Keratinocyte (primary cell): ENCODE measurements at regions not wholly inside any gene's neighbourhood (a gene's known extent, or its start where the extent isn't known, plus 50 kb on each side); places are given as distances from the start of the nearest gene placed in this dataset.

Experiments
- DNase-seq: peaks from one replicate; pipeline ENCODE4 v3.0.0-alpha.2; 2011; ENCODE audit warnings: low read depth, missing footprints, low spot score
- FAIRE-seq: peaks from 2 replicates; lab custom pipeline; 2011; peaks lifted over from hg19 to GRCh38; lab: Jason Lieb, UNC
- H2AFZ ChIP-seq: 2 replicates; pipeline ENCODE4 v1.6.0; 2012; ENCODE audit warnings: low read length, control low read depth, inconsistent platforms; ENCODE audit not compliant: control insufficient read depth
- H3K27ac ChIP-seq: 2 replicates; pipeline ENCODE4 v1.5.1; 2011; ENCODE audit warnings: low read length; ENCODE audit not compliant: control insufficient read depth, insufficient read depth
- H3K27me3 ChIP-seq: 3 replicates; pipeline ENCODE4 v1.6.0; 2011; ENCODE audit warnings: low read length; ENCODE audit not compliant: control insufficient read depth, insufficient read depth; ENCODE audit errors: extremely low read depth
- H3K36me3 ChIP-seq, 2 experiments: 2 replicates in 1 of 2; 3 replicates in 1 of 2; pipeline ENCODE4 v1.5.1; 2011; ENCODE audit warnings: low read length in 2 of 2, mild to moderate bottlenecking in 1 of 2; ENCODE audit not compliant: control insufficient read depth in 2 of 2, insufficient read depth in 2 of 2; ENCODE audit errors: extremely low read depth in 1 of 2
- H3K4me1 ChIP-seq: 3 replicates; pipeline ENCODE4 v1.5.1; 2011; ENCODE audit warnings: low read length; ENCODE audit not compliant: control insufficient read depth, insufficient read depth; ENCODE audit errors: extremely low read depth
- H3K4me2 ChIP-seq: 3 replicates; pipeline ENCODE4 v1.6.0; 2011; ENCODE audit warnings: low read depth, low read length; ENCODE audit not compliant: control insufficient read depth, insufficient read depth; ENCODE audit errors: extremely low read depth
- H3K4me3 ChIP-seq, 3 experiments: fragments of 200-600 bp in 1 of 3; sonication (generic) in 1 of 3; 2 replicates in 2 of 3; 3 replicates in 1 of 3; pipeline ENCODE4 v1.5.1; 2011 to 2016; ENCODE audit warnings: low read length in 3 of 3, mild to moderate bottlenecking in 3 of 3, control low read depth in 2 of 3, inconsistent platforms in 1 of 3, low read depth in 1 of 3, mixed read lengths in 1 of 3, mixed run types in 1 of 3, moderate library complexity in 1 of 3; ENCODE audit not compliant: control insufficient read depth in 2 of 3, insufficient read depth in 2 of 3; ENCODE audit errors: extremely low read depth in 1 of 3
- H3K79me2 ChIP-seq: 2 replicates; pipeline ENCODE4 v1.6.0; 2012; ENCODE audit warnings: low read length; ENCODE audit not compliant: control insufficient read depth, insufficient read depth
- H3K9ac ChIP-seq: 3 replicates; pipeline ENCODE4 v1.6.0; 2011; ENCODE audit warnings: low read length; ENCODE audit not compliant: control insufficient read depth, insufficient read depth; ENCODE audit errors: extremely low read depth
- H3K9me1 ChIP-seq: 3 replicates; pipeline ENCODE4 v1.6.0; 2011; ENCODE audit warnings: low read length; ENCODE audit not compliant: control insufficient read depth, insufficient read depth; ENCODE audit errors: extremely low read depth
- H3K9me3 ChIP-seq: 2 replicates; pipeline ENCODE4 v1.5.1; 2012; ENCODE audit warnings: low read depth, low read length; ENCODE audit not compliant: control insufficient read depth
- H4K20me1 ChIP-seq: 3 replicates; pipeline ENCODE4 v1.6.0; 2011; ENCODE audit warnings: low read length; ENCODE audit not compliant: control insufficient read depth, insufficient read depth; ENCODE audit errors: extremely low read depth
- EZH2 ChIP-seq: IDR thresholded peaks from one replicate; pipeline ENCODE4 v1.6.1; 2012; ENCODE audit warnings: inconsistent platforms, mild to moderate bottlenecking, low read length, moderate library complexity
- dilution Hi-C: fragments of 300-500 bp; cut with MboI; formaldehyde crosslinking; loops from one replicate; pipeline ENCODE4 v1.7.0; 2020; ENCODE audit warnings: low sequenced_read_pairs; ENCODE audit not compliant: extremely low pct_ligation_motif_present
- TF ChIP-seq, protein P1 (sequence below), 3 experiments: IDR thresholded peaks in 1 of 3; conservative IDR thresholded peaks in 1 of 3; optimal IDR thresholded peaks in 1 of 3; 2 replicates in 2 of 3; 3 replicates in 1 of 3; pipeline versions ENCODE3 to v1.5.1; 2011; ENCODE audit warnings: low read length in 3 of 3, mild to moderate bottlenecking in 3 of 3, moderate library complexity in 2 of 3, control low read depth in 1 of 3, inconsistent platforms in 1 of 3; ENCODE audit not compliant: insufficient read depth in 2 of 3; ENCODE audit errors: extremely low read depth in 1 of 3

DNA sequence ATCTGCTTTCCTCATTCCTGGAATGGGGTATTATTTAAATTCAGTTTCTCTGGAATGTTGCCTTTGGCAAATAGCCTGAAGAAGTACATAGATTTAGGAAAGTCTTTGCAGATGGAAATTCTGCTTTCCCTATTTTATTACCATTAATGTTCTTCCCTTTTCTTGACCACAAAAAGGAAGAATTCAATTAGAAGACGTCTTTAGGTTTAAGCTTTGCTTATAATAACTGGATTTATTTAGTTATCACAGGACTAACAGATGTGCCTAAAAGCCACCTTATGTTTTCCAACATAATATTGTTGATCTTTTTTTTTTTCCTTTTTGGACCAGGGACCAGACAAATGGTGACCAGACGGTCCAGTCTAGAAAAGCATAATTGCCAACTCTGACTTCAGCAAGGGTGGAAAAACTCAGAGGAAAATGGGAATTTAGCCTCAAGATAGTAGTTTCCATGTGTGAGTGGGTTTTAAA, 210.1 kb upstream of the SPRY2 start:
- no peaks in the 10 kb centered on the region for H4K20me1 ChIP-seq
- no peaks in the 10 kb centered on the region for H3K79me2 ChIP-seq
- H3K4me2 ChIP-seq = no peak overlapping the region
- no peak overlapping the region for H3K9ac ChIP-seq
- no peak overlapping the region for H2AFZ ChIP-seq
- FAIRE-seq (no peak), DNase-seq (no peak)
- H3K4me3 ChIP-seq = no peak overlapping the region
- no peak overlapping the region for H3K27ac ChIP-seq
- H3K9me3 ChIP-seq = no peaks in the 10 kb centered on the region
- no peaks in the 10 kb centered on the region for H3K4me1 ChIP-seq
- dilution Hi-C loops = no loop called here
- TF ChIP-seq, protein P1, sequence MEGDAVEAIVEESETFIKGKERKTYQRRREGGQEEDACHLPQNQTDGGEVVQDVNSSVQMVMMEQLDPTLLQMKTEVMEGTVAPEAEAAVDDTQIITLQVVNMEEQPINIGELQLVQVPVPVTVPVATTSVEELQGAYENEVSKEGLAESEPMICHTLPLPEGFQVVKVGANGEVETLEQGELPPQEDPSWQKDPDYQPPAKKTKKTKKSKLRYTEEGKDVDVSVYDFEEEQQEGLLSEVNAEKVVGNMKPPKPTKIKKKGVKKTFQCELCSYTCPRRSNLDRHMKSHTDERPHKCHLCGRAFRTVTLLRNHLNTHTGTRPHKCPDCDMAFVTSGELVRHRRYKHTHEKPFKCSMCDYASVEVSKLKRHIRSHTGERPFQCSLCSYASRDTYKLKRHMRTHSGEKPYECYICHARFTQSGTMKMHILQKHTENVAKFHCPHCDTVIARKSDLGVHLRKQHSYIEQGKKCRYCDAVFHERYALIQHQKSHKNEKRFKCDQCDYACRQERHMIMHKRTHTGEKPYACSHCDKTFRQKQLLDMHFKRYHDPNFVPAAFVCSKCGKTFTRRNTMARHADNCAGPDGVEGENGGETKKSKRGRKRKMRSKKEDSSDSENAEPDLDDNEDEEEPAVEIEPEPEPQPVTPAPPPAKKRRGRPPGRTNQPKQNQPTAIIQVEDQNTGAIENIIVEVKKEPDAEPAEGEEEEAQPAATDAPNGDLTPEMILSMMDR (optimal IDR thresholded peaks at IDR 0.05 in 1 of 3, IDR thresholded peaks at IDR 0.05 in 1 of 3, conservative IDR thresholded peaks at IDR 0.05 in 1 of 3; ENCODE audit: extremely low read depth in 1 of 3, insufficient read depth in 2 of 3, low read length in 3 of 3) = no peak
- H3K27me3 ChIP-seq = no peaks in the 10 kb centered on the region
- no peaks in the 10 kb centered on the region for H3K9me1 ChIP-seq
- no peaks in the 10 kb centered on the region for H3K36me3 ChIP-seq

DNA sequence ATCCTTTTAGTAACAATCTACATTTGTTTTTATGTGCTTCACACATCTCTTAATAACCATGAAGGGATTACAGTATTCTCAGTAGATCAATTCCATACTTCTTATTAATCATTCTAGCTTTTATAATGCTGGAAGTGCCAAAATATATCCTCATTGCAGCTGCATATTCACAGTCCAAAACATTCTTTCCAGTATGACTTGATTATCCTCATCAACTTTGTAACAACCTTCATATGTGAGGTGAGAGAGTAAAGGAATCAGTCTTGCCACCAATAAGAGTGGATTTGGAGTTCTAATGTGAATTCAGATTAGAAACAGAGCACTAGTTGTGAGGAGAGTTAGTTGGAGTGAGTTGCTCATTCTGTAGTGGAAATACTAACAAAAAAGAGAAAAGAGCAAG, 208.0 kb upstream of the SPRY2 start:
- Histone ChIP-seq H3K9me1 (no peaks in the 10 kb centered on the region), H2AFZ (no peak overlapping the region), H3K4me2 (no peak overlapping the region), H4K20me1 (no peaks in the 10 kb centered on the region), H3K4me1 (no peaks in the 10 kb centered on the region), H3K27ac (no peak overlapping the region), H3K36me3 (no peaks in the 10 kb centered on the region), H3K9ac (no peak overlapping the region), H3K9me3 (no peaks in the 10 kb centered on the region), H3K27me3 (no peaks in the 10 kb centered on the region), H3K79me2 (no peaks in the 10 kb centered on the region), H3K4me3 (no peak overlapping the region)
- no peak for TF ChIP-seq EZH2
- dilution Hi-C loops = no loop called here
- no peak for FAIRE-seq
- DNase-seq = no peak
